ENCODE measurements at regions not wholly inside any gene's neighbourhood (a gene's known extent, or its start where the extent isn't known, plus 50 kb on each side); places are given as distances from the start of the nearest gene placed in this dataset.

GRCh38 chr10:44571701-44572100 lies 186.8 kb upstream of the CXCL12 start:
- TF ChIP-seq CTCF (IDR thresholded peaks at IDR 0.05 in 2 of 3, conservative IDR thresholded peaks at IDR 0.05 in 1 of 3; ENCODE audit: borderline replicate concordance in 1 of 3, insufficient read depth in 1 of 3, low read depth in 2 of 3, low read length in 2 of 3) (no peak), POLR2A (IDR thresholded peaks at IDR 0.05; ENCODE audit: borderline replicate concordance, extremely low read depth, insufficient read depth, insufficient read length) (no peak), RAD21 (IDR thresholded peaks at IDR 0.05; ENCODE audit: low read depth) (no peak), EZH2 (IDR thresholded peaks at IDR 0.05) (no peak), YY1 (IDR thresholded peaks at IDR 0.05; ENCODE audit: extremely low read depth, insufficient replicate concordance, low read depth, low read length) (no peak), JUND (IDR thresholded peaks at IDR 0.05) (no peak), ZNF274 (IDR thresholded peaks at IDR 0.05; ENCODE audit: low read depth, low read length) (no peak)
- TF ChIP-seq, protein P1, sequence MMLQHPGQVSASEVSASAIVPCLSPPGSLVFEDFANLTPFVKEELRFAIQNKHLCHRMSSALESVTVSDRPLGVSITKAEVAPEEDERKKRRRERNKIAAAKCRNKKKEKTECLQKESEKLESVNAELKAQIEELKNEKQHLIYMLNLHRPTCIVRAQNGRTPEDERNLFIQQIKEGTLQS (IDR thresholded peaks at IDR 0.05): no peak

All from HCT116 (cell line).